Body of pancreas (tissue), 4 donors: ENCODE measurements at regions not wholly inside any gene's neighbourhood (a gene's known extent, or its start where the extent isn't known, plus 50 kb on each side); places are given as distances from the start of the nearest gene placed in this dataset.

ENCODE experiments used
- ATAC-seq: fragments of 150-250 bp; one replicate; pipeline ENCODE4 v1.9.1; 2016
- DNase-seq, 4 donors: peaks; one replicate each; pipeline ENCODE4 v3.0.0-alpha.2; 2019
- H3K27ac ChIP-seq, 4 donors: fragments of 200-600 bp; sonication (generic); 1 replicate in 3 of 4; 2 replicates in 1 of 4; pipeline versions ENCODE4 v1.5.1 to v1.6.1; 2016 to 2019; ENCODE audit warnings: mild to moderate bottlenecking in 1 of 4, mixed read lengths in 1 of 4, moderate library complexity in 1 of 4
- H3K27me3 ChIP-seq, 2 donors: fragments of 200-600 bp; sonication (generic); one replicate each; pipeline ENCODE4 v1.6.0; 2016; ENCODE audit warnings: mild to moderate bottlenecking in 1 of 2
- H3K36me3 ChIP-seq, 2 donors: fragments of 200-600 bp; sonication (generic); replicated peaks in 1 of 2; 2 replicates each; pipeline ENCODE4 v1.5.1; 2016; ENCODE audit warnings: low read depth in 2 of 2; ENCODE audit not compliant: insufficient read depth in 1 of 2
- H3K4me1 ChIP-seq: fragments of 200-600 bp; sonication (generic); one replicate; pipeline ENCODE4 v1.6.0; 2016
- H3K4me3 ChIP-seq, 2 donors: fragments of 200-600 bp; sonication (generic); 1 replicate in 1 of 2; 2 replicates in 1 of 2; pipeline ENCODE4 v1.5.1; 2016 to 2019
- H3K9me3 ChIP-seq, 3 donors: fragments of 200-600 bp; sonication (generic); 1 replicate in 2 of 3; 2 replicates in 1 of 3; pipeline ENCODE4 v1.5.1; 2016
- POLR2A ChIP-seq, 3 donors: fragments of 450-650 bp; IDR thresholded peaks; one replicate each; pipeline ENCODE4 v1.6.1; 2016; ENCODE audit warnings: antibody characterized with exemption in 3 of 3, mild to moderate bottlenecking in 2 of 3
- WGBS, 2 donors: methylation state at CpG; one replicate each; pipeline ENCODE4 v1.1.5; 2017; 5-methylcytosine and 5-hydroxymethylcytosine counted together
- intact Hi-C: fragments of 100-400 bp; cut with DNase I; formaldehyde crosslinking; loops from one replicate; pipeline ENCODE4 v1.15.1; 2023
- TF ChIP-seq, protein P1 (sequence below), 7 experiments: fragments of 450-650 bp in 4 of 7; fragments of 200-600 bp in 3 of 7; sonication (generic) in 3 of 7; IDR thresholded peaks; one replicate each; pipeline ENCODE4 v1.5.1; 2016 to 2019; ENCODE audit warnings: antibody characterized with exemption in 7 of 7

DNA sequence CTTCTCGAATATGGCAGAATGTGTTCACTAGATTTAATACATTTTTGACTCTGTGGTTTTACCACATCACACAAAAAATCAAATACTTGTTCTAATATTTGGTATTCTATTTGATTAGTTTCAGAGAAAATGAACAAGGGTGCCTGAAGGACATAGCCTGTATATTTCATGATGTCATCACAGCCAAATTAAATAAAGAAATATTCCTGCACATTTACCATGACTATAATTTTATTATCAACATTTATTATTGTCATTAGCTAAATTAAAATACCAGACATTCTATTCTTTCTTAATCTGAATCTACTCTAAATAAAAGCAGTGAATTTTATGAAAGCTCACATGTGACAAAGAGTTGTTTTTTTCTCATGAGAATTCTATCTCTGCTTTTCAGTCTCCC lies 980.5 kb downstream of the PCDH18 start:
- H3K27me3 ChIP-seq = no peaks in the 10 kb centered on the region
- H3K27ac ChIP-seq = no peak overlapping the region
- intact Hi-C loops = no loop called here
- ATAC-seq (no peak), DNase-seq (no peak)
- H3K36me3 ChIP-seq = no peaks in the 10 kb centered on the region
- no peaks in the 10 kb centered on the region for H3K4me1 ChIP-seq
- no peaks in the 10 kb centered on the region for H3K9me3 ChIP-seq
- WGBS, 2 donors = 49 to 56% methylated on average over 1 of the region's 1 CpG
- no peak overlapping the region for H3K4me3 ChIP-seq
- TF ChIP-seq, protein P1, sequence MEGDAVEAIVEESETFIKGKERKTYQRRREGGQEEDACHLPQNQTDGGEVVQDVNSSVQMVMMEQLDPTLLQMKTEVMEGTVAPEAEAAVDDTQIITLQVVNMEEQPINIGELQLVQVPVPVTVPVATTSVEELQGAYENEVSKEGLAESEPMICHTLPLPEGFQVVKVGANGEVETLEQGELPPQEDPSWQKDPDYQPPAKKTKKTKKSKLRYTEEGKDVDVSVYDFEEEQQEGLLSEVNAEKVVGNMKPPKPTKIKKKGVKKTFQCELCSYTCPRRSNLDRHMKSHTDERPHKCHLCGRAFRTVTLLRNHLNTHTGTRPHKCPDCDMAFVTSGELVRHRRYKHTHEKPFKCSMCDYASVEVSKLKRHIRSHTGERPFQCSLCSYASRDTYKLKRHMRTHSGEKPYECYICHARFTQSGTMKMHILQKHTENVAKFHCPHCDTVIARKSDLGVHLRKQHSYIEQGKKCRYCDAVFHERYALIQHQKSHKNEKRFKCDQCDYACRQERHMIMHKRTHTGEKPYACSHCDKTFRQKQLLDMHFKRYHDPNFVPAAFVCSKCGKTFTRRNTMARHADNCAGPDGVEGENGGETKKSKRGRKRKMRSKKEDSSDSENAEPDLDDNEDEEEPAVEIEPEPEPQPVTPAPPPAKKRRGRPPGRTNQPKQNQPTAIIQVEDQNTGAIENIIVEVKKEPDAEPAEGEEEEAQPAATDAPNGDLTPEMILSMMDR (IDR thresholded peaks at IDR 0.05) = no peak
- TF ChIP-seq POLR2A (IDR thresholded peaks at IDR 0.05) = no peak

GRCh38 chr4:136540747-136541146 lies 991.5 kb downstream of the PCDH18 start:
- Histone ChIP-seq H3K27ac (no peak overlapping the region), H3K9me3 (no peaks in the 10 kb centered on the region), H3K27me3 (no peaks in the 10 kb centered on the region), H3K4me3 (no peak overlapping the region), H3K4me1 (no peaks in the 10 kb centered on the region), H3K36me3 (no peaks in the 10 kb centered on the region)
- ATAC-seq = no peak
- no peak for DNase-seq
- 69 to 79% methylated on average over 2 of the region's 2 CpGs for WGBS, 2 donors
- TF ChIP-seq, protein P1 (IDR thresholded peaks at IDR 0.05) = no peak
- intact Hi-C loops = no loop called here

DNA sequence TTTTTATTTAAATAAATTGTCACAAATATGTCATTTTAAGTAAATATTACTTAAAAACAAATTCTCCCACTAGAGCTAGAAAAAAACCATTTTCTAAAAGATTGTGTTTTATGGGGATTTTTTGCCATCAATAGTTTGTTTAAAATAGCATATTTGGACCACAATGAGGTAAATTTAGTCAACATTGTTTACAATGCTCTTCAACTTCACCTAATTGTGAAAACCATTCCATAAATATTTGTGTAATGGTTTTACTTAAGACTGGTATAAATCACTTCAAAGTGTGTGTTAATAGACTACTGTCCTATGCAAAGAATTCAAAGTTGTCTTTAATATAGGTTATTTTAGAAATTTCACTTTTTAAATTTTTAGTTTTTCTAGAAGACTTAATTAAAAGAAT lies 1004.2 kb downstream of the PCDH18 start:
- intact Hi-C loops = no loop called here
- H3K27ac ChIP-seq = no peak overlapping the region
- DNase-seq (no peak), ATAC-seq (no peak)
- TF ChIP-seq POLR2A (IDR thresholded peaks at IDR 0.05) = no peak
- TF ChIP-seq, protein P1 (IDR thresholded peaks at IDR 0.05) = no peak
- H3K27me3 ChIP-seq = no peaks in the 10 kb centered on the region
- H3K36me3 ChIP-seq = no peaks in the 10 kb centered on the region
- no peak overlapping the region for H3K4me3 ChIP-seq
- H3K9me3 ChIP-seq = no peaks in the 10 kb centered on the region
- no peaks in the 10 kb centered on the region for H3K4me1 ChIP-seq

- H3K27ac ChIP-seq = no peak overlapping the region
- no peaks in the 10 kb centered on the region for H3K9me3 ChIP-seq
- no peak for TF ChIP-seq POLR2A (IDR thresholded peaks at IDR 0.05)
- TF ChIP-seq, protein P1 (IDR thresholded peaks at IDR 0.05) = no peak
- ATAC-seq (no peak), DNase-seq (no peak)
- H3K27me3 ChIP-seq = no peaks in the 10 kb centered on the region
- H3K36me3 ChIP-seq = no peaks in the 10 kb centered on the region
- no peak overlapping the region for H3K4me3 ChIP-seq
- intact Hi-C loops = no loop called here
- H3K4me1 ChIP-seq = no peaks in the 10 kb centered on the region
- WGBS, 2 donors = 32 to 44% methylated on average over 2 of the region's 2 CpGs
These were observed 1005.8 kb downstream of the PCDH18 start for GRCh38 chr4:136526517-136526916.

DNA sequence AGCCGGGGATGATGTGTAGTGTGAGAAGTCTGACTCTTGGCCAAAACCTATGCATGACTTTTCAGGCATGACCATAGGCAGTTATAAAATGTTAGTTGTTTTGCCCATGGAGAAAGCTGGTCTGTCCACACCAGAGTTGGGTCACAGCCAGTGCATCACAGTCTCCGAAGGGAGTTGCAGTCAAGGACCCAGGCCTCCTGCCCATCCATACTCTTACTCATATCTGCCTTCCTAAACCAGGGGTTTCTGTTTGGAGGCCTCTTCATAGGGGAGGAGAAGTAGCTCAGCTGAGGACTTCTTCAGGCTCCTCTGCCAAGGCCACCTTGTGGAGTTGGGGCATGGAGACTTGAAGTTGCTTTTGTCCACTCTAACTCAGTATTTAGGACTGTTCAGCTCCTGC lies 1008.3 kb downstream of the PCDH18 start:
- ATAC-seq (no peak), DNase-seq (no peak)
- intact Hi-C loops = no loop called here
- H3K4me1 ChIP-seq = no peaks in the 10 kb centered on the region
- TF ChIP-seq, protein P1 (IDR thresholded peaks at IDR 0.05) = no peak
- TF ChIP-seq POLR2A (IDR thresholded peaks at IDR 0.05) = no peak
- no peak overlapping the region for H3K27ac ChIP-seq
- H3K9me3 ChIP-seq = no peaks in the 10 kb centered on the region
- no peaks in the 10 kb centered on the region for H3K27me3 ChIP-seq
- WGBS, 2 donors = 73 to 76% methylated on average over 2 of the region's 2 CpGs
- H3K4me3 ChIP-seq = no peak overlapping the region
- H3K36me3 ChIP-seq = no peaks in the 10 kb centered on the region
